LNCaP clone FGC (cell line): ENCODE measurements at regions not wholly inside any gene's neighbourhood (a gene's known extent, or its start where the extent isn't known, plus 50 kb on each side); places are given as distances from the start of the nearest gene placed in this dataset.

Experiments used
- DNase-seq: peaks from one replicate; pipeline ENCODE4 v3.0.0-alpha.2; 2011; ENCODE audit warnings: low read depth
- H3K4me3 ChIP-seq: 2 replicates; pipeline ENCODE4 v1.5.1; 2011; ENCODE audit warnings: mild to moderate bottlenecking, low read depth, low read length, control low read depth
- TF ChIP-seq, protein P1 (sequence below): IDR thresholded peaks from 2 replicates; pipeline ENCODE4 v1.5.1; 2012; ENCODE audit warnings: mild to moderate bottlenecking; ENCODE audit not compliant: control insufficient read depth, insufficient read depth; ENCODE audit errors: extremely low read depth

DNA sequence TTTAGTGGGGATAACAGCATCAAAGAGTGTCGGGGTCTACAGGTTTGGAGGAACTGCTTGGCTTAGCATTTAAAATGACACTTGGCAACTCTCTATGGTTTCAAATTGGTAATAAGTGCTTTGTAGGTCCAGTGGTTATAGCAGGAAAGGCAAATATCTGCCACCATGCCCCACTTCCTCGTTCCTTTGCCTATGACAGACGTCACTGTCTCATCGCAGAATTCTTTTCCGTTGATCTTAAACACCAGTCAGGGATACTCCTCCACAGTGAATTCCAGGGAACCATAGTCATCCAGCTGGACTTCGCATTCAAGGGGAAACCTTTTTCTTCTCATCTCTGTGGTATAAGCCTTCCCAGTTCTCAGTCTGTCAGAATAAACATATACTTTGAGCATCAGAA is 319.1 kb downstream of the GPAT3 start:
- no peak overlapping the region for H3K4me3 ChIP-seq
- no peak for DNase-seq
- TF ChIP-seq, protein P1, sequence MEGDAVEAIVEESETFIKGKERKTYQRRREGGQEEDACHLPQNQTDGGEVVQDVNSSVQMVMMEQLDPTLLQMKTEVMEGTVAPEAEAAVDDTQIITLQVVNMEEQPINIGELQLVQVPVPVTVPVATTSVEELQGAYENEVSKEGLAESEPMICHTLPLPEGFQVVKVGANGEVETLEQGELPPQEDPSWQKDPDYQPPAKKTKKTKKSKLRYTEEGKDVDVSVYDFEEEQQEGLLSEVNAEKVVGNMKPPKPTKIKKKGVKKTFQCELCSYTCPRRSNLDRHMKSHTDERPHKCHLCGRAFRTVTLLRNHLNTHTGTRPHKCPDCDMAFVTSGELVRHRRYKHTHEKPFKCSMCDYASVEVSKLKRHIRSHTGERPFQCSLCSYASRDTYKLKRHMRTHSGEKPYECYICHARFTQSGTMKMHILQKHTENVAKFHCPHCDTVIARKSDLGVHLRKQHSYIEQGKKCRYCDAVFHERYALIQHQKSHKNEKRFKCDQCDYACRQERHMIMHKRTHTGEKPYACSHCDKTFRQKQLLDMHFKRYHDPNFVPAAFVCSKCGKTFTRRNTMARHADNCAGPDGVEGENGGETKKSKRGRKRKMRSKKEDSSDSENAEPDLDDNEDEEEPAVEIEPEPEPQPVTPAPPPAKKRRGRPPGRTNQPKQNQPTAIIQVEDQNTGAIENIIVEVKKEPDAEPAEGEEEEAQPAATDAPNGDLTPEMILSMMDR: no peak

DNA sequence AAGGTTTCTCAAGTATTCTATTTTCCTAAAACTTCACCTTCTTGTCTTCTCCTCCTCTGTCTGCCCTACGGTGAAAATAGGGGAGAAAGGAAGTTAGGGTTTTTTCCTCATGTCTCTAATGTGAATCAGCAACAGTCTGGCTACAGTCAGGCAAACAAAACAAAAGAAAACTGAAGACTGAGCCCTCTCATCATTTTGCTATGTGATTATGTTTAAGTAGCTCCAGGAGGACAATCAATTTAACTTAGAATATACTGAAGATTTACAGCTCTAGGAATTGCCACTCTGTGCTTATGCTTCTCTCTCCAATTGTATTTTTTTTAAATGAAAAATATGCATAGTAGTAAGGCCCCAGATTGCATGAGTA is 316.2 kb downstream of the GPAT3 start:
- TF ChIP-seq, protein P1: no peak
- DNase-seq: no peak
- H3K4me3 ChIP-seq: no peak overlapping the region

DNA sequence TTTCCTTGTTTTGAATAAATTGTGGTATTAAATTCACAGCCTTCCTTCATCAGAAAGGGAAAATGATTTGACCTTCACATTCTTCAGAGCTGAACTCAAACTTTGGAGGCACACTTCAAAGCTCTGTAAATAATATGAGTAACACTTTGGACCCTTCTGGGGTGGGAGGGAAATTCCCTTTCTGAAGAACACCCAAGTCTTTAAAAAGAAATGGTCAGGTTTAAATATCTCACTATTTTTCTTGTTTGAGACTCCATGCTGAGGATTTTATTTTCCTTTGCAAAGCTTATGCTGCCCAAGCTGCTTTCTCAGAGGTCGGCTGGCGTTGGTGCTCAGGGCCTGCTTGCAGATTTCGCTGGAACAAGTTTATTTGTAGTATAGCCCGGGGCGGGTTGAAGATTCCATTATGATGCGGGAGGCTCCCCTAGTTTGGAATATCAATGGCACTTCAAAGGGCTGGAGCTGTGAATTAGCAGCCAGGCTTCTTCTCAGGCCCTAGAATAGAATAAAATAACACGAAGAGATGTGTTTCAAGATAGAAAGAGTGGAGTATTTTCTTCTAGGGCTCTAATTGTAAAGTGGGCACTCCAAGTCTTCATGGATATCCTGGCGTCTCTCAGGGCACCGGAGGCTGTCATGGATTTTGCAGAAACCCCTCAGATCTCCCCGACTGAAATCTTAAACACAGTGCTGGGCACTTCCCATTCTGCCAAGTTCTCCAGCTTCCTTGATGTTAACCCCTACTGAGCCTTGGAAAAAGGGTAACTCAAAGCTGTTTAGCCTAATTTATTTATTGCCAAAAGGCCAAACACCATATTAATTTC is 315.6 kb downstream of the GPAT3 start:
- TF ChIP-seq, protein P1: no peak
- DNase-seq: no peak
- no peak overlapping the region for H3K4me3 ChIP-seq

DNA sequence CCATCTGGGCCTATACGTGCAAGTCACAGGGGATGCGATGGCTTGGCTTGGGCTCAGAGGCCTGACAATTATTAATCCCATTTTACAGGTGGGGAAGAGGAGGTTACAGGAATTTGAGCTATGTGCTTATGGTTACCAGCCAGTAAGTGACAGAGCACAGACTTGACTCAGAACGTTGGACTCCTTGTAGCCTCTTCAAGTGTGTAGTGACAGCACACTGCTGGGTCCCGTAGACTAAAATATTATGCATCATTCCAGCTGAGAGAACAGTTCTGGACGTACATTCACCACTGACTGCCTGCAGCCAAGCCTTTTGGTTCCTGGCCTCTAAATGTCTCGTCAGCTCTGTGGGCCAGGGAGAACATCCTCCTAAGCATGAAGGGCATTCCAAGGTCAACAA is 314.5 kb downstream of the GPAT3 start:
- TF ChIP-seq, protein P1: no peak
- no peak for DNase-seq
- no peak overlapping the region for H3K4me3 ChIP-seq

DNA sequence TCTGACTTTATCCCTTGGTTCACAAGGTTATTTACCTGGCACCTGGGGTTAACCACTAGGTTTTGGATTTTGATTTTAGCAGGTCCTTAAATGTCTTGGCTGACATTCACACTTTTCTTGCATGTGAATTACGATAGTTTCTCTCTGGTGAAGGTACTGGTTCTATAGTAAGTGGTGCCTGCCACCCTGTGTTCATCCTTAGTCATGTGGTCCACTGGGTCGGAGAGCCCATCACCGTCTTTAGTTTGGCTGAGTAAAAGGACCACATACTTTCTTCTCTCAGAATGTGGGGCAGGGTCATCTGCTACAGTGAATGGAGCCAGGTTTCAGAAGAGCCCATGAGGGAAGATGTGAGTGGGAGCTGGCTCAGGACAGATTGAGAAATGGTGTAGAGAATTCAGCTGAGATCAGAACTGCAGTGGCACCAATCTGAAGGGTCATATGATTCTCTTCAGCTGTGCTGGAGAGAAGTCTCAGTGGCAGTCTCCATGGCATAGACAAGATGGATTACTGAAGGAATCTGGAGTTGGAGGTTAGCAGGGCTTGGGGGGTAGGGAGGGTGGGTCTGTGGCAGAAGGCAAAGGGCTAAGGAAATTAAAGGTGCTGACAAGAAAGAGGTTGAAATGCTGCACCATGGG is 310.4 kb downstream of the GPAT3 start:
- TF ChIP-seq, protein P1: no peak
- no peak for DNase-seq
- H3K4me3 ChIP-seq: no peak overlapping the region

DNA sequence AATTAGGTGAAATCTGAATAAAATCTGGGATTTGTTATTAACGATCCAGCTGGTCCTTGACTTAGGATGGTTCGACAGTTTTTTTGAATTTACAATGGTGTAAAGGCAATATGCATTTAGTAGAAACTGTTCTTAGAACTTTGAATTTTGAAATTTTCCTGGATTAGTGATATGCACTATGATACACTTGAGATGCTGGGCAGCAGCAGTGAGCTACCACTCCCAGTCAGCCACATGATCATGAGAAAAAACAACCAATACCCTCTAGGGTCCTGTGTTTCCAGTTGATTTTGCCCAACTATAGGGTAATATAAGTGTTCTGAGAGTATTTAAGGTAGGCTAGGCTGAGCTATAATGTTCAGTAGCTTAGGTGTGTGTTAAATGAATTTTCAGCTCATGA is 303.7 kb downstream of the GPAT3 start:
- DNase-seq: no peak
- no peak overlapping the region for H3K4me3 ChIP-seq
- TF ChIP-seq, protein P1: no peak

DNA sequence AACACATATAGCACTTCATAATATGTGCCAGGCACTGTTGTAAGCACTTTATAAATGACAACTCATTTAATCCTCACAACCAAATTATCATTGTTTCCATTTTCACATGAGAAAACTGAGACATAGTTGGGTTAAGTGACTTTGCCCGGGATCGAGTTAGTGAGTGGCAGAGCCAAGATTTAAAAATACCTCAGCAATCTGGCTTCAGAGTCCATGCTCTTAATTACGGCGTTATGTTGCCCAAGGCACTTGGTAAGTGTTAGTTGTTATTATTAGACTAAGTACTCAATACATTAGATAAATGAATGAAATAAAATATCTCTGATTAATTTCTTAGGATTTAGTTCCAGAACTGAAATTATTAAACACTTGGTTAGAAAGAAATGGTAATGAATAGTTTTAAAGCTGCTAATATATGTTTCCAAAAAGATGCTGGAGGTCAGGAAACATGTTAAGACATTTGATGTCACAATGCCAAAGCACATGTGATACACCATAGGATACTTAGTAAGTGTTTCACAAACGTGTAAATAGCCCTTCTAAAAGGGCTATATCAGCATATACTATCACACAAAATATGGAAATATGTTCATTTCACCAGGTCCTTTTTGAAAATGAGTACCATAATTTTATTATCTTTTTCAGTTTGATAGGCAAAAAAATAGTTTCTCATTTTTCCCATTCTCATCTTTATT is 301.9 kb downstream of the GPAT3 start:
- TF ChIP-seq, protein P1: no peak
- H3K4me3 ChIP-seq: no peak overlapping the region
- no peak for DNase-seq
